ENCODE measurements at regions not wholly inside any gene's neighbourhood (a gene's known extent, or its start where the extent isn't known, plus 50 kb on each side); places are given as distances from the start of the nearest gene placed in this dataset.
"Not testable (repeated sequence)": the region's sequence is repeated elsewhere in the genome, so short reads cannot be mapped to it uniquely, and the experiment has no call there.

- Mint-ChIP-seq H3K4me1 (no peaks in the 10 kb centered on the region), H3K9me3 (ENCODE audit: low read depth) (no peaks in the 10 kb centered on the region), H3K36me3 (ENCODE audit: low read depth) (no peaks in the 10 kb centered on the region), H3K4me3 (no peak overlapping the region), H3K27me3 (no peaks in the 10 kb centered on the region), H3K27ac (no peak overlapping the region)
- POLR2A ChIA-PET: no interaction called here
- CTCF ChIA-PET: interaction anchor here (0.7 kb wide), 1 partner anchor 27 kb away, joined by 3 read pairs; no protein-coding TSS in a partner anchor
- no peak for DNase-seq
- ATAC-seq: no peak
- intact Hi-C loops (cut with DNase I, micrococcal nuclease): no loop called here
These were observed 230.8 kb downstream of the TFAP2B start for GRCh38 chr6:51049288-51049982.

GRCh38 chr6:51049983-51050877 is 231.6 kb downstream of the TFAP2B start:
- Mint-ChIP-seq H3K4me3 (no peak overlapping the region), H3K9me3 (ENCODE audit: low read depth) (no peaks in the 10 kb centered on the region), H3K27me3 (no peaks in the 10 kb centered on the region), H3K27ac (no peak overlapping the region), H3K36me3 (ENCODE audit: low read depth) (no peaks in the 10 kb centered on the region), H3K4me1 (no peaks in the 10 kb centered on the region)
- no peak for ATAC-seq
- ChIA-PET CTCF (interaction anchor here (0.7 kb wide), 1 partner anchor 28 kb away, joined by 3 read pairs; no protein-coding TSS in a partner anchor), POLR2A (no interaction called here)
- intact Hi-C loops (cut with DNase I, micrococcal nuclease): no loop called here
- DNase-seq: no peak

DNA sequence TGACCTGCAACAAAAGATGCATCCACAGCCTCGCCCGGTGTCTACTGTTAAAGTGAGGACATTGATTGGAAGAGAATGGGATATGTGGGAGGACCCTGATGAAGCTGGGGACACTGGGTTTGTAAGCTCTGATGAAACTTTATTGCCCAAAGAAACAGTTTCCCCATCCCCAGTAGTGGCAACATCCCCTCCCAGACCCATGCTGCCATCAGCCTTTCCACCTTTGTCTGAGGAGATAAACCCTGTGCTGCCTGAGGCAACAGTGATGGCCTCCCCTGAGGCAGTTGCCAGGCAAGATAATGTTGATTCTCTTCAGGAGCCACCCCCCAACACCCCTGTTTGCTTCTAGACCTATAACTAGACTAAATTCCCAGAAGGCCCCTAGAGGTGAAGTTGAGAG is 234.0 kb downstream of the TFAP2B start:
- intact Hi-C loops (cut with DNase I, micrococcal nuclease); H3K9me3 Mint-ChIP-seq (ENCODE audit: low read depth); H3K4me3 Mint-ChIP-seq; POLR2A ChIA-PET; ATAC-seq; H3K27me3 Mint-ChIP-seq; DNase-seq; H3K27ac Mint-ChIP-seq; H3K4me1 Mint-ChIP-seq; H3K36me3 Mint-ChIP-seq (ENCODE audit: low read depth); CTCF ChIA-PET: not testable (repeated sequence)

DNA sequence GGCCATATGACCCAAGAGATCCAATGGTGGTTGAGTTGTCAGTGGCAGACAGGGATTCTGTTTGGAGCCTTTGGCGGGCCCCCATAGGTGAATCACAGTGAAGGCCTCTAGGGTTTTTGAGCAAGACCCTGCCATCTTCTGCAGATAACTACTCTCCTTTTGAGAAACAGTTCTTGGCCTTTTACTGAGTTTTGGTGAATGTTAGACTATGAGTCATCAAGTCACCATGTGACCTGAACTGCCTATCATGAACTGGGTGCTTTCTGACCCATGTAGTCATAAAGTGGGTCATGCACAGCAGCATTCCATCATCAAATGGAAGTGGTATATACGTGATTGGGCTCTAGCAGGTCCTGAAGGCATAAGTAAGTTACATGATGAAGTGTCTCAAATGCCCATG is 236.6 kb downstream of the TFAP2B start:
- POLR2A ChIA-PET; CTCF ChIA-PET; H3K27ac Mint-ChIP-seq; H3K27me3 Mint-ChIP-seq; DNase-seq; H3K4me3 Mint-ChIP-seq; ATAC-seq; H3K4me1 Mint-ChIP-seq; H3K36me3 Mint-ChIP-seq (ENCODE audit: low read depth); H3K9me3 Mint-ChIP-seq (ENCODE audit: low read depth); intact Hi-C loops (cut with DNase I, micrococcal nuclease): not testable (repeated sequence)

DNA sequence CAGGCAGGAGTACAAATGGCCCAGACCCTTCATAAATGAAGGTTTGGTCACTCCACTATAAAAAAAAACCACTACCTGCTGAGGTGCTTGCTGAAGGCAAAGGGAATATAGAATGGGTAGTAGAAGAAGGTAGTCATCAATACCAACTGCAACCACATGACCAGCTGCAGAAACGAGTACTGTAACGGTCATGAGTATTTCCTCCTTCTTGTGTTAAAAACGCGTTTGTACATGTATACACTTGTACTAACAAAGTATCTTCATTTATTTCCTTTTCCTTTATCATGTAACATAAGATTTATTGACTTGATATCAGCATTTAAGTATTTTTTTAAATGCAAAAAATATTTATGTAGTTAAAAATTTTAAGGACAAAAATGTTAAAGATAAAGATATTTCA is 238.6 kb downstream of the TFAP2B start:
- H3K36me3 Mint-ChIP-seq (ENCODE audit: low read depth): no peaks in the 10 kb centered on the region
- H3K27me3 Mint-ChIP-seq: no peaks in the 10 kb centered on the region
- no peaks in the 10 kb centered on the region for H3K4me1 Mint-ChIP-seq
- ATAC-seq (no peak), DNase-seq (no peak)
- intact Hi-C loops (cut with DNase I, micrococcal nuclease): no loop called here
- H3K27ac Mint-ChIP-seq: no peak overlapping the region
- ChIA-PET CTCF (no interaction called here), POLR2A (no interaction called here)
- peaks cover 2% of the 10 kb centered on the region for H3K9me3 Mint-ChIP-seq (ENCODE audit: low read depth)
- no peak overlapping the region for H3K4me3 Mint-ChIP-seq

- Mint-ChIP-seq H3K27ac (no peak overlapping the region), H3K4me3 (no peak overlapping the region), H3K9me3 (ENCODE audit: low read depth) (peaks cover 2% of the 10 kb centered on the region), H3K4me1 (no peaks in the 10 kb centered on the region), H3K27me3 (no peaks in the 10 kb centered on the region), H3K36me3 (ENCODE audit: low read depth) (no peaks in the 10 kb centered on the region)
- no peak for ATAC-seq
- ChIA-PET POLR2A (no interaction called here), CTCF (interaction anchor here (0.6 kb wide), 1 partner anchor 341 kb away, joined by 3 read pairs; no protein-coding TSS in a partner anchor)
- intact Hi-C loops (cut with DNase I, micrococcal nuclease): no loop called here
- DNase-seq: no peak
These were observed 241.6 kb downstream of the TFAP2B start for GRCh38 chr6:51060262-51060762.

DNA sequence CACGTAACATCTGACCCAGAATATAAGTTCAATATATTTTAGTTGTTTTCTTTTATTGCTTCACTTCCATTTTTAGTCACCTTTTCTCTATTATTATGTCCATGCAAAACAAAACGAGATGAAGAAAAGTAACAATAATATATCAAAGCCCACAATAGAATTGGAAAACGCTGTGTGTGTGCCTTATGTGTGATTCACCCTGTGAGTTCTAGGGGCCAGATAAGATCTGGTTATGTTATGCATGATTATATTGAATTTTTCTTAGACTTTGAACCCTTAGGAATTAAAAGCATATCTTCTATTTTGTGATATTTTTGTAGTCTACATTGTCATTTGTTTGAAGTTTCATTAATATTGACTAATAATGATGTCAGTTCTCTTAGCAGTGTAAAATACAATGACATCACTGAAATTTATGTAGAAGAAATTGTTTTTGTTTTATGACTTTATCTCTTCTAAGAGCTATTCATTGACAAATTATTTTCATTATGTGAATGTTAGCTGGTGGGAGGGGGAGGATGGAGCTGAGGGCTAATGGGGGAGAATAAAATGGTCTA is 243.6 kb downstream of the TFAP2B start:
- ATAC-seq: no peak
- Mint-ChIP-seq H3K4me1 (no peaks in the 10 kb centered on the region), H3K9me3 (ENCODE audit: low read depth) (no peaks in the 10 kb centered on the region), H3K27ac (no peak overlapping the region), H3K4me3 (no peak overlapping the region), H3K36me3 (ENCODE audit: low read depth) (no peaks in the 10 kb centered on the region), H3K27me3 (no peaks in the 10 kb centered on the region)
- ChIA-PET POLR2A (no interaction called here), CTCF (interaction anchor here (1.1 kb wide), 1 partner anchor 18 kb away, joined by 3 read pairs; no protein-coding TSS in a partner anchor)
- no peak for DNase-seq
- intact Hi-C loops (cut with DNase I, micrococcal nuclease): no loop called here

DNA sequence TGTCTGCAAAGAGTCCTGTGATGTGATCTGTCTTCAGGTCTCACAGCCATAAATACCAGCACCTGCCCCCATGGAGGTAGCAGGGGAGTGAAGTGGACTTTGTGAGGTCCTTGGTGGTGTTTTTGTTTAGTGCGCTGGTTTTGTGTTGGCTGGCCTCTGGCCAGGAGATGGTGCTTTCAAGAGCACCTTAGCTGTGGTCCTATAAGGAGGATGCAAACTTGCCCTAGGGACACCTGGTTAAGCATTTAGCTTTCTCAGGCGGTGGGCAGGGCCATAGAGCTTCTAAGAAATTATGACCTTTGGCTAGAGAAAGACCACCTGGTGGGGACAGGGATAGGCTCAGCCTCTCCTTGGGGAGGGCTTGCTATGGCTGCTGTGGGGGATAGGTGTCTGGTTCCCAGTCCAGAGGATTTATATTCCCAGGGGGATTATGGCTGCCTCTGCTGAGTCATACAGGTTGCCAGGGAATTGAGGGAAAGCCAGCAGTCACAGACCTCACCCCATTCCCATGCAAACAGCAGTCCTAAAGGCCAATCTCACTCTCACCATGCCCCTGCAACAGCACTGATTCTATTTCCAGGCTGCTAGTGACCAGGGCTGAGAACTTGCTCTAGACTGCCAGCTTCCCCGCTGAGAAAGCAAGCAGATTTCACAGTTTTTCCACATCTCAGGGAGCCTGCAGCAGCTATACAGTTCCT is 259.3 kb downstream of the TFAP2B start:
- Mint-ChIP-seq H3K27ac (no peak overlapping the region), H3K36me3 (ENCODE audit: low read depth) (no peaks in the 10 kb centered on the region), H3K4me3 (no peak overlapping the region), H3K9me3 (ENCODE audit: low read depth) (peaks cover 9% of the 10 kb centered on the region), H3K4me1 (no peaks in the 10 kb centered on the region), H3K27me3 (no peaks in the 10 kb centered on the region)
- ChIA-PET CTCF (no interaction called here), POLR2A (no interaction called here)
- DNase-seq (no peak), ATAC-seq (no peak)
- intact Hi-C loops (cut with DNase I, micrococcal nuclease): no loop called here

DNA sequence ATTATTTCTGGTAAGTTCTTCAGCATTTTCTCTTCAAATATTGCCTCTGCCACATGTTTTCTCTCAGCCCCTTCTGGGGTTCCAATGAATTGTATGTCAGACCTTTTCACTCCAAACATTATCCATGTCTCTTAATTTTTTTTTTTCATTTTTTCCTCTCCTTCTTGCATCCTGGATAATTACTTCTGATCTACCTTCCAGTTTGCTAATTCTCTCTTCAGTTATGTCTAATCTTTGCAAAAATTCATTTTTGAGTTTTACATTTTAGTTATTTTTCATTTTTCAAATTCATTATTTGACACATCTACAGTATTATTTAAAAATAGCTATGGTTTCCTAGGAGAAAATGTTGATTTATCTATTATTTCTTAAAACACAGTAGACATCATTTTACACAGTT is 271.7 kb downstream of the TFAP2B start:
- CTCF ChIA-PET: no interaction called here
- ATAC-seq (no peak), DNase-seq (no peak)
- no peak overlapping the region for H3K4me3 Mint-ChIP-seq
- H3K9me3 Mint-ChIP-seq (ENCODE audit: low read depth): peaks cover 16% of the 10 kb centered on the region
- POLR2A ChIA-PET: no interaction called here
- H3K4me1 Mint-ChIP-seq: no peaks in the 10 kb centered on the region
- H3K27ac Mint-ChIP-seq: no peak overlapping the region
- intact Hi-C loops (cut with DNase I, micrococcal nuclease): no loop called here
- H3K36me3 Mint-ChIP-seq (ENCODE audit: low read depth): no peaks in the 10 kb centered on the region
- no peaks in the 10 kb centered on the region for H3K27me3 Mint-ChIP-seq

- intact Hi-C loops (cut with DNase I, micrococcal nuclease): no loop called here
- DNase-seq: no peak
- no peak for ATAC-seq
- Mint-ChIP-seq H3K27ac (no peak overlapping the region), H3K4me3 (no peak overlapping the region), H3K27me3 (no peaks in the 10 kb centered on the region), H3K4me1 (no peaks in the 10 kb centered on the region), H3K9me3 (ENCODE audit: low read depth) (peaks cover 14% of the 10 kb centered on the region), H3K36me3 (ENCODE audit: low read depth) (no peaks in the 10 kb centered on the region)
- ChIA-PET POLR2A (no interaction called here), CTCF (no interaction called here)
These were observed 275.2 kb downstream of the TFAP2B start for GRCh38 chr6:51093871-51094270.

- DNase-seq (no peak), ATAC-seq (no peak)
- H3K4me3 Mint-ChIP-seq: no peak overlapping the region
- intact Hi-C loops (cut with DNase I, micrococcal nuclease): no loop called here
- no peaks in the 10 kb centered on the region for H3K27me3 Mint-ChIP-seq
- H3K4me1 Mint-ChIP-seq: no peaks in the 10 kb centered on the region
- H3K36me3 Mint-ChIP-seq (ENCODE audit: low read depth): no peaks in the 10 kb centered on the region
- H3K9me3 Mint-ChIP-seq (ENCODE audit: low read depth): peaks cover 14% of the 10 kb centered on the region
- no peak overlapping the region for H3K27ac Mint-ChIP-seq
- POLR2A ChIA-PET: no interaction called here
- CTCF ChIA-PET: no interaction called here
These were observed 275.6 kb downstream of the TFAP2B start for GRCh38 chr6:51094271-51094670.
